Mesendoderm (in vitro differentiated cells): ENCODE measurements at regions not wholly inside any gene's neighbourhood (a gene's known extent, or its start where the extent isn't known, plus 50 kb on each side); places are given as distances from the start of the nearest gene placed in this dataset.
A peak's percentile ranks its signal among the peaks of the same experiment; 100 is the strongest.

Experiments
- DNase-seq: peaks from one replicate; pipeline ENCODE4 v3.0.0; 2013
- H2AK5ac ChIP-seq: 2 replicates; pipeline ENCODE4 v1.6.1; 2013; ENCODE audit warnings: low read length, inconsistent platforms
- H2BK120ac ChIP-seq: 2 replicates; pipeline ENCODE4 v1.6.1; 2013; ENCODE audit warnings: low read depth, mild to moderate bottlenecking, low read length, moderate library complexity, mixed read lengths
- H2BK15ac ChIP-seq: replicated peaks from 2 replicates; pipeline ENCODE4 v1.6.1; 2013; ENCODE audit warnings: low read depth, mild to moderate bottlenecking, moderate library complexity
- H2BK5ac ChIP-seq: 2 replicates; pipeline ENCODE4 v1.6.1; 2013; ENCODE audit warnings: low read length, inconsistent platforms
- H3K18ac ChIP-seq: 2 replicates; pipeline ENCODE4 v1.6.1; 2013; ENCODE audit warnings: mild to moderate bottlenecking, low read length, mixed read lengths
- H3K23ac ChIP-seq: one replicate; pipeline ENCODE4 v1.6.1; 2013; ENCODE audit warnings: low read length
- H3K27ac ChIP-seq: 2 replicates; pipeline ENCODE4 v1.5.1; 2013; ENCODE audit warnings: low read depth, mild to moderate bottlenecking, inconsistent platforms, low read length, moderate library complexity
- H3K27me3 ChIP-seq: 2 replicates; pipeline ENCODE4 v1.6.1; 2013; ENCODE audit warnings: low read length, control low read depth, mild to moderate bottlenecking, inconsistent platforms; ENCODE audit not compliant: insufficient read depth, poor library complexity
- H3K36me3 ChIP-seq: 2 replicates; pipeline ENCODE4 v1.6.1; 2013; ENCODE audit warnings: low read length, inconsistent platforms; ENCODE audit not compliant: control insufficient read depth, insufficient read depth
- H3K4ac ChIP-seq: one replicate; pipeline ENCODE4 v1.6.1; 2013; ENCODE audit warnings: low read depth, mild to moderate bottlenecking, low read length, moderate library complexity
- H3K4me1 ChIP-seq: 2 replicates; pipeline ENCODE4 v1.6.1; 2013; ENCODE audit warnings: low read depth, low read length, inconsistent platforms; ENCODE audit not compliant: control insufficient read depth
- H3K4me2 ChIP-seq: 2 replicates; pipeline ENCODE4 v1.6.1; 2013; ENCODE audit warnings: low read length
- H3K4me3 ChIP-seq: 2 replicates; pipeline ENCODE4 v1.5.1; 2013; ENCODE audit warnings: mild to moderate bottlenecking, low read length
- H3K56ac ChIP-seq: one replicate; pipeline ENCODE4 v1.6.1; 2013; ENCODE audit warnings: low read length
- H3K79me1 ChIP-seq: 2 replicates; pipeline ENCODE4 v1.6.1; 2013; ENCODE audit warnings: low read length, inconsistent platforms
- H3K79me2 ChIP-seq: 2 replicates; pipeline ENCODE4 v1.6.1; 2013; ENCODE audit warnings: mild to moderate bottlenecking, low read length; ENCODE audit not compliant: control insufficient read depth, insufficient read depth
- H3K9ac ChIP-seq: 2 replicates; pipeline ENCODE4 v1.6.1; 2013; ENCODE audit warnings: low read length, inconsistent platforms
- H4K5ac ChIP-seq: one replicate; pipeline ENCODE4 v1.6.1; 2013; ENCODE audit warnings: low read length
- H4K8ac ChIP-seq: one replicate; pipeline ENCODE4 v1.6.1; 2013; ENCODE audit warnings: low read depth, mild to moderate bottlenecking, control low read depth, low read length, moderate library complexity
- WGBS: extraction: QIAGEN DNeasy Blood & Tissue Kit; methylation state at CpG from one replicate; pipeline ENCODE4 v1.1.7; 2013; ENCODE audit warnings: low lambda C conversion rate, missing lambda C conversion rate; ENCODE audit not compliant: insufficient coverage; ENCODE audit errors: extremely low coverage; 5-methylcytosine and 5-hydroxymethylcytosine counted together

DNA sequence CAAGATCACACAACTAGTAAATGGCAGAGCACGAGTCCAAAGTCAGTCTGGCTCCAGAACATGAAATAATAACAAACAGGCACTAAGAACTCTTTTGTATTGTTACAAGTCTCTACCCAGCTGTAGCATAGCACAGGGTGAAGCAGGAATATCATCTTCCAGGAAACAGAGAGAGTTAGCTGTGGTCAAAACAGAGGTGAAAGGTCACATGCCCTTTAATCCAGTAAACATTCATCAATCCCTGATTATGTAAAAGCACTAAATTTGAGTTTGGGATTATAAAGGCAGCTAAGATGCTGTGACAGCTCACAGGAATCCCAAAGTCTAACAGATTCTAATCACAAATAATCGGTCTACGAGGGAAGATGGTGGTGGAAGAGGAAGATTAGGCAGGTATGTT lies 133.0 kb upstream of the ASTN2 start:
- Histone ChIP-seq H3K23ac (no peak overlapping the region), H3K79me1 (no peaks in the 10 kb centered on the region), H2BK120ac (no peak overlapping the region), H3K4me2 (no peak overlapping the region), H2AK5ac (no peak overlapping the region), H2BK5ac (no peak overlapping the region), H4K5ac (no peak overlapping the region), H4K8ac (no peak overlapping the region), H3K27ac (no peak overlapping the region), H3K79me2 (no peaks in the 10 kb centered on the region), H3K4ac (no peak overlapping the region), H3K27me3 (no peaks in the 10 kb centered on the region), H3K9ac (no peak overlapping the region), H3K18ac (no peak overlapping the region), H3K4me1 (no peaks in the 10 kb centered on the region), H3K56ac (no peak overlapping the region), H3K4me3 (no peak overlapping the region), H3K36me3 (no peaks in the 10 kb centered on the region), H2BK15ac (no peak overlapping the region)
- WGBS = no CpG with 5 or more reads among the region's 3 CpGs
- DNase-seq = no peak

DNA sequence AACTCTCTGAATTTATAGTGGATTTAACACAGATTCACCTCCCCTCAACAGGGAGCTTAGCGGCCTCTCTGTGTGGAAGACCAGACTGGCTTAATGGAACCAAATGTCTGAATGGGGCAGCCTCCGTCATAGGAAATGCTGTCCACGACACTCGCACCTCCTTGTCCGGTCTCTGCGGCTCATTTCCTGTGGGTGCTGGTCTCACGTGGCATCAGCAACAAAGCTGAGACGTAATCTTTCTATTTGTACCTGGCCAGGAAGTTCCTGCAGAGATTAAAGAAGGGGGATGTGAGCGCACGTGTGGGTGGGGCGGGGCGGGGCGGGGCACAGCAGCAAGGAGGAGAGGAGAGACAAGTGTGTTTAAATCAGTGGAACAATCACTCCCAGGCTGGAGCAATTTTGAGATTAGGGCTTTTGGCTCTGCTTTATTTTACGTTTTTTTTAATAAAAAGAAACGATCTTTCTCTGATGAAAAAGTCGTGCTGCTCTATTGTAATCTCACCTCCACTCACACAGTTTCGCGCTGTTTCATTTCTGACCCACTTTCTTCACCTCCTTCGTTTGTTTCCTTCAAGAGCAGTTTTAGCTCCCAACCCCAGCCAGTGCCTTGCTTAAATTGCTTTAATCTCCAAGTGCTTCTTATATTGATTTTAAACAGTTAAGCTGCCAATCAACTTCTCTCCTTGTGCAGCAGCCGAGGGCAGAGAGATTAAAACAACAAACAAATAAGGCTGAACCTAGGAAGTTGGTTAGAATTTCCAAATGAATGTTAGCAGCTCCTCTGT lies 132.2 kb upstream of the ASTN2 start:
- H2AK5ac ChIP-seq = no peak overlapping the region
- no CpG with 5 or more reads among the region's 20 CpGs for WGBS
- no peak overlapping the region for H3K18ac ChIP-seq
- no peaks in the 10 kb centered on the region for H3K79me2 ChIP-seq
- no peak overlapping the region for H3K23ac ChIP-seq
- no peak overlapping the region for H3K4me2 ChIP-seq
- DNase-seq = peak; percentile 21
- H2BK120ac ChIP-seq = no peak overlapping the region
- H3K27ac ChIP-seq = no peak overlapping the region
- H3K4me3 ChIP-seq = no peak overlapping the region
- no peak overlapping the region for H3K56ac ChIP-seq
- no peaks in the 10 kb centered on the region for H3K79me1 ChIP-seq
- no peaks in the 10 kb centered on the region for H3K36me3 ChIP-seq
- no peak overlapping the region for H2BK15ac ChIP-seq
- H4K5ac ChIP-seq = no peak overlapping the region
- H3K4me1 ChIP-seq = no peaks in the 10 kb centered on the region
- H4K8ac ChIP-seq = no peak overlapping the region
- H2BK5ac ChIP-seq = no peak overlapping the region
- no peak overlapping the region for H3K9ac ChIP-seq
- no peaks in the 10 kb centered on the region for H3K27me3 ChIP-seq
- no peak overlapping the region for H3K4ac ChIP-seq

DNA sequence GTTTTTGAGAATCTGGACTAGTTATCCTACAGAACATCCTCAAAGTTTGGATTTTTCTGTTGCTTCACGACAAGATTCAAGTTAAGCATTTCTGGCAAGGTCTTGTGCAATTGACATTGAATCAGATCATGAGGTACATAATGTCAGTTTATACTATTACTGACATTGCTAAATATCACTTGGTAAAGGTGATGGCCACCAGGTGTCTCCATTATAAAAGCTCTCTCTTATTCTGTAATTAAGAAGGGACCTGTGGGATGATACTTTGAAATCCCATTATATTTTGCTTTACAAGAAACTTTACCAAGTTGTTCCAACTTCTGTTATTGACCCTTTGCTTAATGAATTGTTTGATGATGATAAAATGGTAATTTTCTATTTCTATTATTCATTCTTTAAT lies 131.0 kb upstream of the ASTN2 start:
- Histone ChIP-seq H3K27ac (no peak overlapping the region), H3K36me3 (no peaks in the 10 kb centered on the region), H3K4me2 (no peak overlapping the region), H2BK5ac (no peak overlapping the region), H3K4me3 (no peak overlapping the region), H3K56ac (no peak overlapping the region), H3K27me3 (no peaks in the 10 kb centered on the region), H3K79me2 (no peaks in the 10 kb centered on the region), H3K23ac (no peak overlapping the region), H2AK5ac (no peak overlapping the region), H4K8ac (no peak overlapping the region), H3K18ac (no peak overlapping the region), H3K4ac (no peak overlapping the region), H2BK120ac (no peak overlapping the region), H3K9ac (no peak overlapping the region), H4K5ac (no peak overlapping the region), H3K4me1 (no peaks in the 10 kb centered on the region), H2BK15ac (no peak overlapping the region), H3K79me1 (no peaks in the 10 kb centered on the region)
- no peak for DNase-seq
- no CpG with 5 or more reads among the region's 1 CpG for WGBS

DNA sequence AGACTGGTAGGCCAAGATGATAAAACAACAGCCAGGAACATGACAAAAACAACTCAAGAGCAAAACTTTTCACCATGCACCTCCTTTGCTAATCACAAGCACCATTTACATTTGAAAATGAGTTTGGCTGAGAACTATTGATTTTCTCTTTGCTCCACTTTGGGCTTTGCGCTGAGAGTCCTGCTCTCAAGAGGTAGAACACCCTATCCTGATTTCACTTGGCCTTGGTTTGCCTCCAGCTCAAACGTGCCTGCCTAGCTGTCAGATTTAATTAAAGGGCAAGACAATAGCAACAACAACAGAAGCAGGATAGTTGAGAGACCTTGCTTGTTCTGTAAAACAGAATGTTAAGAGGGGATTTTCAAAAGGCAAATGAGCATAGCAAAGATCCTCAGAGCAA lies 128.2 kb upstream of the ASTN2 start:
- Histone ChIP-seq H3K56ac (no peak overlapping the region), H3K79me2 (no peaks in the 10 kb centered on the region), H3K4me2 (no peak overlapping the region), H3K23ac (no peak overlapping the region), H3K9ac (no peak overlapping the region), H3K79me1 (no peaks in the 10 kb centered on the region), H2BK5ac (no peak overlapping the region), H3K4me1 (no peaks in the 10 kb centered on the region), H3K27ac (no peak overlapping the region), H4K5ac (no peak overlapping the region), H3K36me3 (no peaks in the 10 kb centered on the region), H2BK15ac (no peak overlapping the region), H2BK120ac (no peak overlapping the region), H3K4me3 (no peak overlapping the region), H2AK5ac (no peak overlapping the region), H3K27me3 (no peaks in the 10 kb centered on the region), H3K4ac (no peak overlapping the region), H4K8ac (no peak overlapping the region), H3K18ac (no peak overlapping the region)
- no CpG with 5 or more reads among the region's 2 CpGs for WGBS
- no peak for DNase-seq

DNA sequence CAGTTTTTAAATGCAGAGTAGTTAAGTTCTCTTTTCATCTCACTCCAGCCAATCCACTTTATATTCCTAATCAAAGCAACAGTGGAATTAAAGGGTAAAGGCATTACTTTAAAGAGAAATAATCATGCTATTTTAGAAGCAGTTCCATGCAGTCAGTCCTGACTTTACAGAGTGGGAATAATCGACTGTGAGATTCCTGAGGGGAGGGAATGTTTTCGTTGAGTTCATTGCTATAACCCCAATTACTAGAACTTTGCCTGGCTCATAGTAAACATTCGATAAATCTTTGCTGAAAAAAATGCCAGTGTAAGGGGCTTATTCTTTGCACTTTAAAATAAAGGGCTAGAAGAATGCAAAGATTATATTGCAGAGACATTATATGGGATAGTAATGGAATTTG lies 127.2 kb upstream of the ASTN2 start:
- H3K56ac ChIP-seq = no peak overlapping the region
- no peak overlapping the region for H3K4ac ChIP-seq
- no peak overlapping the region for H2BK5ac ChIP-seq
- H3K36me3 ChIP-seq = no peaks in the 10 kb centered on the region
- H2AK5ac ChIP-seq = no peak overlapping the region
- no peak overlapping the region for H3K4me3 ChIP-seq
- no peak overlapping the region for H2BK15ac ChIP-seq
- no peak overlapping the region for H4K5ac ChIP-seq
- H3K27ac ChIP-seq = no peak overlapping the region
- no peak overlapping the region for H3K4me2 ChIP-seq
- no peaks in the 10 kb centered on the region for H3K79me2 ChIP-seq
- H4K8ac ChIP-seq = no peak overlapping the region
- no peak overlapping the region for H3K23ac ChIP-seq
- no peaks in the 10 kb centered on the region for H3K79me1 ChIP-seq
- WGBS = no CpG with 5 or more reads among the region's 3 CpGs
- H3K27me3 ChIP-seq = no peaks in the 10 kb centered on the region
- no peak overlapping the region for H3K9ac ChIP-seq
- H2BK120ac ChIP-seq = no peak overlapping the region
- H3K18ac ChIP-seq = no peak overlapping the region
- H3K4me1 ChIP-seq = no peaks in the 10 kb centered on the region
- peak; percentile 35 for DNase-seq

DNA sequence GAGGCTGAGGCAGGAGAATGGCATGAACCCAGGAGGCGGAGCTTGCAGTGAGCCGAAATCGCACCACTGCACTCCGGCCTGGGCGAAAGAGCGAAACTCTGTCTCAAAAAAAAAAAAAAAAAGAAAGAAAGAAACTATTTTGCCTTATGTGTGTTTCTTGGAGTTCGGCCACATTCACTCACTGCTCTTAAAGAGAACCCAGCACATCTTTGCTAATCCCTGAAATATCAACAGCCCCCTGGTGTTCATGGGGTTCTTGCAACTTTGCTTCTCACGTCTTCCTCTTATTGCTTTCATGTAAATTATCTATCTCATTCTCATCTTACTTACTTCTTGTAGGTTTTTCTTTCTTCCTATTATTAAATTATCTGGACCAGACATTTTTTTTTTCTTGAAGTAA lies 126.3 kb upstream of the ASTN2 start:
- peak; percentile 21 for DNase-seq
- no peaks in the 10 kb centered on the region for H3K79me2 ChIP-seq
- no peak overlapping the region for H2BK5ac ChIP-seq
- H4K5ac ChIP-seq = no peak overlapping the region
- H3K36me3 ChIP-seq = no peaks in the 10 kb centered on the region
- no CpG with 5 or more reads among the region's 8 CpGs for WGBS
- no peak overlapping the region for H3K23ac ChIP-seq
- H3K4me3 ChIP-seq = no peak overlapping the region
- no peak overlapping the region for H3K27ac ChIP-seq
- no peak overlapping the region for H3K56ac ChIP-seq
- no peak overlapping the region for H2BK120ac ChIP-seq
- no peak overlapping the region for H4K8ac ChIP-seq
- no peak overlapping the region for H2BK15ac ChIP-seq
- no peak overlapping the region for H3K4me2 ChIP-seq
- H3K18ac ChIP-seq = no peak overlapping the region
- no peak overlapping the region for H2AK5ac ChIP-seq
- no peak overlapping the region for H3K9ac ChIP-seq
- no peaks in the 10 kb centered on the region for H3K79me1 ChIP-seq
- H3K4ac ChIP-seq = no peak overlapping the region
- H3K27me3 ChIP-seq = no peaks in the 10 kb centered on the region
- no peaks in the 10 kb centered on the region for H3K4me1 ChIP-seq
